ENCODE measurements at regions not wholly inside any gene's neighbourhood (a gene's known extent, or its start where the extent isn't known, plus 50 kb on each side); places are given as distances from the start of the nearest gene placed in this dataset.

GRCh38 chr9:118990949-118991348 lies 378.3 kb downstream of the BRINP1 start:
- no peak overlapping the region for H2BK12ac ChIP-seq (ENCODE audit: insufficient read length, low read depth, low read length)
- H2BK15ac ChIP-seq (ENCODE audit: low read depth, low read length), result no peak overlapping the region
- no peak overlapping the region for H2AK5ac ChIP-seq (ENCODE audit: insufficient read length, low read length)
- H3K23me2 ChIP-seq (ENCODE audit: insufficient read length, low read depth, low read length, poor library complexity, severe bottlenecking), result no peaks in the 10 kb centered on the region
- no peak overlapping the region for H3K18ac ChIP-seq (ENCODE audit: insufficient read length, low read depth, low read length)
- H3K79me1 ChIP-seq (ENCODE audit: insufficient read depth, low read depth, low read length, poor library complexity, severe bottlenecking), result no peaks in the 10 kb centered on the region
- no peak overlapping the region for H3K56ac ChIP-seq (ENCODE audit: insufficient read length, low read depth, low read length)
- H3K36me3 Mint-ChIP-seq (ENCODE audit: insufficient read depth in 1 of 3, low read depth in 3 of 3), result no peaks in the 10 kb centered on the region
- no peak overlapping the region for H3K9ac ChIP-seq (ENCODE audit: extremely low read depth, insufficient read length, low read length)
- no peak overlapping the region for H3T11ph ChIP-seq (ENCODE audit: low read length)
- WGBS (ENCODE audit: extremely low coverage, insufficient read length, low lambda C conversion rate), result no CpG with 5 or more reads among the region's 2 CpGs
- no peak overlapping the region for H3K23ac ChIP-seq (ENCODE audit: insufficient read length, low read depth, low read length)
- H3K27ac ChIP-seq (ENCODE audit: insufficient read length, low read depth, low read length), result no peak overlapping the region
- H2BK120ac ChIP-seq (ENCODE audit: low read depth, low read length, poor library complexity, severe bottlenecking), result no peak overlapping the region
- no peak for TF ChIP-seq CTCF (conservative IDR thresholded peaks at IDR 0.05)
- DNase-seq, result no peak
- no peak overlapping the region for H2BK5ac ChIP-seq (ENCODE audit: insufficient read length, low read length)
- no peak overlapping the region for H4K5ac ChIP-seq (ENCODE audit: insufficient read length, low read depth, low read length)
- no peaks in the 10 kb centered on the region for H3K27me3 ChIP-seq (ENCODE audit: insufficient read depth, low read length)
- no peak overlapping the region for H2BK20ac ChIP-seq (ENCODE audit: low read depth, low read length, poor library complexity, severe bottlenecking)
- no peak overlapping the region for H4K8ac ChIP-seq (replicated peaks; ENCODE audit: insufficient read length, low read depth, low read length)
- no peak overlapping the region for H3K14ac ChIP-seq (ENCODE audit: insufficient read depth, low read length)
- no peak overlapping the region for H4K91ac ChIP-seq (ENCODE audit: insufficient read length, low read depth, low read length)
- no peaks in the 10 kb centered on the region for H3K9me3 ChIP-seq (ENCODE audit: control insufficient read depth, low read depth, low read length)
- no peaks in the 10 kb centered on the region for H3K27me3 Mint-ChIP-seq (ENCODE audit: low read depth)
- H3K9me3 Mint-ChIP-seq, result no peaks in the 10 kb centered on the region
- no peaks in the 10 kb centered on the region for H4K20me1 ChIP-seq (ENCODE audit: control insufficient read depth, insufficient read depth, insufficient read length)
- no peak overlapping the region for H3K4ac ChIP-seq (ENCODE audit: low read depth, low read length)
- no peak overlapping the region for H3K4me2 ChIP-seq (ENCODE audit: insufficient read depth, insufficient read length, low read length)
- H2AFZ ChIP-seq (ENCODE audit: low read length), result no peak overlapping the region
- no peak overlapping the region; a peak in 2 of 7 replicates for H3K27ac Mint-ChIP-seq
- H3K4me1 ChIP-seq (ENCODE audit: insufficient read depth, low read length), result 0 out of 2 replicates have a peak, but pooled peaks cover 3% of the 10 kb centered on the region
- H3K4me1 Mint-ChIP-seq, result peaks cover 38% of the 10 kb centered on the region in 2 experiments
- no peaks in the 10 kb centered on the region for H3K79me2 ChIP-seq (ENCODE audit: insufficient read depth, low read length)
- no peak overlapping the region for H3K4me3 Mint-ChIP-seq

Data from H9 (cell line).